Hepatocyte (in vitro differentiated cells): ENCODE measurements at regions not wholly inside any gene's neighbourhood (a gene's known extent, or its start where the extent isn't known, plus 50 kb on each side); places are given as distances from the start of the nearest gene placed in this dataset.

ENCODE experiments used
- DNase-seq: peaks from one replicate; pipeline ENCODE4 v3.0.0-alpha.2; 2016; ENCODE audit warnings: low spot score
- H2AFZ ChIP-seq: fragments of 200-600 bp; sonication (generic); 2 replicates; pipeline ENCODE4 v1.6.0; 2016; ENCODE audit warnings: antibody characterized with exemption, mild to moderate bottlenecking
- H3K27ac ChIP-seq: fragments of 200-600 bp; sonication (generic); 2 replicates; pipeline ENCODE4 v1.5.1; 2016; ENCODE audit warnings: mild to moderate bottlenecking
- H3K27me3 ChIP-seq: fragments of 200-600 bp; sonication (generic); 2 replicates; pipeline ENCODE4 v1.6.1; 2016
- H3K36me3 ChIP-seq: fragments of 200-600 bp; sonication (generic); replicated peaks from 2 replicates; pipeline ENCODE4 v1.5.1; 2016; ENCODE audit warnings: low read depth; ENCODE audit not compliant: insufficient read depth
- H3K4me1 ChIP-seq: fragments of 200-600 bp; sonication (generic); 2 replicates; pipeline ENCODE4 v1.5.1; 2016; ENCODE audit warnings: mild to moderate bottlenecking, moderate library complexity; ENCODE audit not compliant: insufficient read depth
- H3K4me2 ChIP-seq: fragments of 200-600 bp; sonication (generic); 2 replicates; pipeline ENCODE4 v1.6.0; 2016
- H3K4me3 ChIP-seq: fragments of 200-600 bp; sonication (generic); 2 replicates; pipeline ENCODE4 v1.5.1; 2016; ENCODE audit warnings: mild to moderate bottlenecking
- H3K79me2 ChIP-seq: fragments of 200-600 bp; sonication (generic); 2 replicates; pipeline ENCODE4 v1.6.0; 2017; ENCODE audit warnings: mild to moderate bottlenecking
- H3K9me2 ChIP-seq: fragments of 200-600 bp; sonication (generic); replicated peaks from 2 replicates; pipeline ENCODE4 v1.6.0; 2017; ENCODE audit warnings: mild to moderate bottlenecking; ENCODE audit not compliant: insufficient read depth
- H3K9me3 ChIP-seq: fragments of 200-600 bp; sonication (generic); 2 replicates; pipeline ENCODE4 v1.5.1; 2016; ENCODE audit warnings: low read depth, mild to moderate bottlenecking
- H4K20me1 ChIP-seq: fragments of 200-600 bp; sonication (generic); 2 replicates; pipeline ENCODE4 v1.6.0; 2016; ENCODE audit warnings: mild to moderate bottlenecking; ENCODE audit not compliant: insufficient read depth, poor library complexity, severe bottlenecking
- CTCF ChIP-seq: fragments of 200-600 bp; sonication (generic); IDR thresholded peaks from 2 replicates; pipeline ENCODE4 v1.5.1; 2016; ENCODE audit warnings: antibody characterized with exemption, mild to moderate bottlenecking; ENCODE audit not compliant: poor library complexity
- EZH2 ChIP-seq: fragments of 200-600 bp; sonication (generic); IDR thresholded peaks from 2 replicates; pipeline ENCODE4 v1.6.1; 2016; ENCODE audit warnings: antibody characterized with exemption, mild to moderate bottlenecking, borderline replicate concordance
- EZH2phosphoT487 ChIP-seq: fragments of 200-600 bp; sonication (generic); IDR thresholded peaks from one replicate; pipeline ENCODE4 v1.6.1; 2018; ENCODE audit warnings: antibody characterized with exemption, mild to moderate bottlenecking, low read depth, moderate library complexity; ENCODE audit not compliant: unreplicated experiment, severe bottlenecking
- WGBS: methylation state at CpG from one replicate; pipeline ENCODE4 v1.1.6; 2016; ENCODE audit warnings: low lambda C conversion rate; ENCODE audit errors: missing lambda C conversion rate; 5-methylcytosine and 5-hydroxymethylcytosine counted together

GRCh38 chr2:216305574-216305973 lies 66.7 kb downstream of the MARCHF4 start:
- Histone ChIP-seq H3K9me2 (no peaks in the 10 kb centered on the region), H3K4me1 (no peaks in the 10 kb centered on the region), H3K36me3 (no peaks in the 10 kb centered on the region), H4K20me1 (no peaks in the 10 kb centered on the region), H3K79me2 (no peaks in the 10 kb centered on the region), H3K9me3 (no peaks in the 10 kb centered on the region), H3K27me3 (no peaks in the 10 kb centered on the region), H2AFZ (no peak overlapping the region), H3K4me3 (no peak overlapping the region), H3K27ac (no peak overlapping the region), H3K4me2 (no peak overlapping the region)
- TF ChIP-seq EZH2, result no peak
- TF ChIP-seq CTCF, result no peak
- TF ChIP-seq EZH2phosphoT487, result no peak
- no peak for DNase-seq
- WGBS, result 68% methylated on average over 4 of the region's 4 CpGs

GRCh38 chr2:216302981-216303676 lies 69.2 kb downstream of the MARCHF4 start:
- no peaks in the 10 kb centered on the region for H3K27me3 ChIP-seq
- no peaks in the 10 kb centered on the region for H3K9me3 ChIP-seq
- no peak for DNase-seq
- no peaks in the 10 kb centered on the region for H3K36me3 ChIP-seq
- no peaks in the 10 kb centered on the region for H3K79me2 ChIP-seq
- no peak overlapping the region for H3K4me3 ChIP-seq
- 90% methylated on average over 3 of the region's 3 CpGs for WGBS
- H2AFZ ChIP-seq, result no peak overlapping the region
- H3K4me2 ChIP-seq, result no peak overlapping the region
- TF ChIP-seq CTCF, result no peak
- TF ChIP-seq EZH2phosphoT487, result no peak
- no peak for TF ChIP-seq EZH2
- no peaks in the 10 kb centered on the region for H3K4me1 ChIP-seq
- no peak overlapping the region for H3K27ac ChIP-seq
- H4K20me1 ChIP-seq, result no peaks in the 10 kb centered on the region
- H3K9me2 ChIP-seq, result no peaks in the 10 kb centered on the region

GRCh38 chr2:216300906-216301305 lies 71.4 kb downstream of the MARCHF4 start:
- 61% methylated on average over 2 of the region's 2 CpGs for WGBS

More at GRCh38 chr2:216300906-216301305, 71.4 kb downstream of the MARCHF4 start:
- Histone ChIP-seq H2AFZ (no peak overlapping the region), H3K4me1 (no peaks in the 10 kb centered on the region), H3K9me3 (no peaks in the 10 kb centered on the region), H3K4me2 (no peak overlapping the region), H3K27ac (no peak overlapping the region), H3K27me3 (no peaks in the 10 kb centered on the region), H3K4me3 (no peak overlapping the region), H4K20me1 (no peaks in the 10 kb centered on the region), H3K36me3 (no peaks in the 10 kb centered on the region), H3K9me2 (no peaks in the 10 kb centered on the region), H3K79me2 (no peaks in the 10 kb centered on the region)
- DNase-seq, result no peak
- TF ChIP-seq EZH2 (no peak), CTCF (no peak), EZH2phosphoT487 (no peak)
